HG03103 (cell line): ENCODE measurements at regions not wholly inside any gene's neighbourhood (a gene's known extent, or its start where the extent isn't known, plus 50 kb on each side); places are given as distances from the start of the nearest gene placed in this dataset.
"Not testable (repeated sequence)": the region's sequence is repeated elsewhere in the genome, so short reads cannot be mapped to it uniquely, and the experiment has no call there.

Experiments used
- ATAC-seq: cut with Tn5 transposase; IDR thresholded peaks from one replicate; pipeline ENCODE4 v1.9.1; 2021; ENCODE audit warnings: low read depth; ENCODE audit not compliant: unreplicated experiment

- no peak for ATAC-seq
Observed at GRCh38 chr1:4164965-4165364, 264.9 kb upstream of the C1orf174 start.

GRCh38 chr1:4165686-4166300 lies 265.7 kb upstream of the C1orf174 start:
- ATAC-seq: no peak

GRCh38 chr1:4166713-4167112 lies 266.6 kb upstream of the C1orf174 start:
- ATAC-seq: no peak

GRCh38 chr1:4169991-4170390 lies 269.9 kb upstream of the C1orf174 start:
- ATAC-seq: no peak

GRCh38 chr1:4170548-4171340 lies 270.7 kb upstream of the C1orf174 start:
- ATAC-seq: no peak

- no peak for ATAC-seq
Observed at GRCh38 chr1:4171480-4172450, 271.7 kb upstream of the C1orf174 start.

- no peak for ATAC-seq
Observed at GRCh38 chr1:4172644-4173599, 272.9 kb upstream of the C1orf174 start.

GRCh38 chr1:4173731-4174130 lies 273.7 kb upstream of the C1orf174 start:
- no peak for ATAC-seq

GRCh38 chr1:4174291-4175200 lies 274.5 kb upstream of the C1orf174 start:
- no peak for ATAC-seq

- no peak for ATAC-seq
Observed at GRCh38 chr1:4175566-4176405, 275.7 kb upstream of the C1orf174 start.

GRCh38 chr1:4176841-4177240 lies 276.8 kb upstream of the C1orf174 start:
- ATAC-seq: no peak

GRCh38 chr1:4177425-4178150 lies 277.5 kb upstream of the C1orf174 start:
- no peak for ATAC-seq

GRCh38 chr1:4178501-4179113 lies 278.5 kb upstream of the C1orf174 start:
- ATAC-seq: no peak

- no peak for ATAC-seq
Observed at GRCh38 chr1:4179914-4180735, 280.1 kb upstream of the C1orf174 start.

GRCh38 chr1:4186486-4186885 lies 286.4 kb upstream of the C1orf174 start:
- ATAC-seq: not testable (repeated sequence)

- no peak for ATAC-seq
Observed at GRCh38 chr1:4203501-4203900, 303.4 kb upstream of the C1orf174 start.
